Neural progenitor cell (in vitro differentiated cells): ENCODE measurements at regions not wholly inside any gene's neighbourhood (a gene's known extent, or its start where the extent isn't known, plus 50 kb on each side); places are given as distances from the start of the nearest gene placed in this dataset.

Experiments
- EZH2 ChIP-seq: fragments of 200-600 bp; sonication (generic); IDR thresholded peaks from 2 replicates; pipeline ENCODE4 v1.6.1; 2017; ENCODE audit warnings: antibody characterized with exemption, mild to moderate bottlenecking, moderate library complexity
- EZH2phosphoT487 ChIP-seq: fragments of 200-600 bp; sonication (generic); IDR thresholded peaks from 2 replicates; pipeline ENCODE4 v1.6.1; 2017; ENCODE audit warnings: antibody characterized with exemption
- TF ChIP-seq, protein P1 (sequence below): fragments of 200-600 bp; sonication (generic); IDR thresholded peaks from 2 replicates; pipeline ENCODE4 v1.5.1; 2017; ENCODE audit warnings: antibody characterized with exemption, mild to moderate bottlenecking

- TF ChIP-seq, protein P1, sequence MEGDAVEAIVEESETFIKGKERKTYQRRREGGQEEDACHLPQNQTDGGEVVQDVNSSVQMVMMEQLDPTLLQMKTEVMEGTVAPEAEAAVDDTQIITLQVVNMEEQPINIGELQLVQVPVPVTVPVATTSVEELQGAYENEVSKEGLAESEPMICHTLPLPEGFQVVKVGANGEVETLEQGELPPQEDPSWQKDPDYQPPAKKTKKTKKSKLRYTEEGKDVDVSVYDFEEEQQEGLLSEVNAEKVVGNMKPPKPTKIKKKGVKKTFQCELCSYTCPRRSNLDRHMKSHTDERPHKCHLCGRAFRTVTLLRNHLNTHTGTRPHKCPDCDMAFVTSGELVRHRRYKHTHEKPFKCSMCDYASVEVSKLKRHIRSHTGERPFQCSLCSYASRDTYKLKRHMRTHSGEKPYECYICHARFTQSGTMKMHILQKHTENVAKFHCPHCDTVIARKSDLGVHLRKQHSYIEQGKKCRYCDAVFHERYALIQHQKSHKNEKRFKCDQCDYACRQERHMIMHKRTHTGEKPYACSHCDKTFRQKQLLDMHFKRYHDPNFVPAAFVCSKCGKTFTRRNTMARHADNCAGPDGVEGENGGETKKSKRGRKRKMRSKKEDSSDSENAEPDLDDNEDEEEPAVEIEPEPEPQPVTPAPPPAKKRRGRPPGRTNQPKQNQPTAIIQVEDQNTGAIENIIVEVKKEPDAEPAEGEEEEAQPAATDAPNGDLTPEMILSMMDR, result no peak
- TF ChIP-seq EZH2 (no peak), EZH2phosphoT487 (no peak)
Observed at GRCh38 chr4:63232058-63232457, 1177.2 kb downstream of the TECRL start.
